H9 (cell line): ENCODE measurements at regions not wholly inside any gene's neighbourhood (a gene's known extent, or its start where the extent isn't known, plus 50 kb on each side); places are given as distances from the start of the nearest gene placed in this dataset.
A peak's percentile ranks its signal among the peaks of the same experiment; 100 is the strongest.

Source experiments
- DNase-seq: peaks from one replicate; pipeline ENCODE4 v3.0.0-alpha.2; 2017
- H2AFZ ChIP-seq: one replicate; pipeline ENCODE4 v1.6.1; 2013; ENCODE audit warnings: mild to moderate bottlenecking, low read length, control low read depth, moderate library complexity
- H2AK5ac ChIP-seq: 2 replicates; pipeline ENCODE4 v1.6.1; 2013; ENCODE audit warnings: low read length, control low read depth, mixed read lengths; ENCODE audit not compliant: insufficient read length
- H2BK120ac ChIP-seq: one replicate; pipeline ENCODE4 v1.6.1; 2013; ENCODE audit warnings: low read depth, mild to moderate bottlenecking, low read length, control low read depth, inconsistent platforms; ENCODE audit not compliant: poor library complexity, severe bottlenecking
- H2BK12ac ChIP-seq: 2 replicates; pipeline ENCODE4 v1.6.1; 2013; ENCODE audit warnings: low read length, control low read depth, mixed read lengths, low read depth; ENCODE audit not compliant: insufficient read length
- H2BK15ac ChIP-seq: 2 replicates; pipeline ENCODE4 v1.6.1; 2013; ENCODE audit warnings: low read depth, low read length, control low read depth
- H2BK20ac ChIP-seq: one replicate; pipeline ENCODE4 v1.6.1; 2013; ENCODE audit warnings: low read depth, mild to moderate bottlenecking, low read length, control low read depth, inconsistent platforms; ENCODE audit not compliant: poor library complexity, severe bottlenecking
- H2BK5ac ChIP-seq: 2 replicates; pipeline ENCODE4 v1.6.1; 2013; ENCODE audit warnings: low read length, control low read depth, mixed read lengths; ENCODE audit not compliant: insufficient read length
- H3K14ac ChIP-seq: 2 replicates; pipeline ENCODE4 v1.6.1; 2013; ENCODE audit warnings: low read length, control low read depth; ENCODE audit not compliant: insufficient read depth
- H3K18ac ChIP-seq: 2 replicates; pipeline ENCODE4 v1.6.1; 2013; ENCODE audit warnings: low read depth, mild to moderate bottlenecking, mixed read lengths, low read length, control low read depth; ENCODE audit not compliant: insufficient read length
- H3K23ac ChIP-seq: 2 replicates; pipeline ENCODE4 v1.6.1; 2013; ENCODE audit warnings: low read length, control low read depth, mixed read lengths, low read depth; ENCODE audit not compliant: insufficient read length
- H3K23me2 ChIP-seq: 2 replicates; pipeline ENCODE4 v1.6.1; 2013; ENCODE audit warnings: low read depth, mild to moderate bottlenecking, mixed read lengths, low read length, control low read depth; ENCODE audit not compliant: insufficient read length, poor library complexity, severe bottlenecking
- H3K27ac ChIP-seq: 2 replicates; pipeline ENCODE4 v1.5.1; 2013; ENCODE audit warnings: low read length, control low read depth, mixed read lengths, low read depth; ENCODE audit not compliant: insufficient read length
- H3K27me3 ChIP-seq: 2 replicates; pipeline ENCODE4 v1.6.1; 2013; ENCODE audit warnings: low read length, control low read depth, inconsistent platforms; ENCODE audit not compliant: insufficient read depth
- H3K4ac ChIP-seq: 2 replicates; pipeline ENCODE4 v1.6.1; 2013; ENCODE audit warnings: low read depth, mild to moderate bottlenecking, control low read depth, inconsistent platforms, low read length, moderate library complexity
- H3K4me1 ChIP-seq: 2 replicates; pipeline ENCODE4 v1.6.1; 2013; ENCODE audit warnings: low read length, control low read depth, inconsistent platforms; ENCODE audit not compliant: insufficient read depth
- H3K4me2 ChIP-seq: 2 replicates; pipeline ENCODE4 v1.6.1; 2013; ENCODE audit warnings: low read length, control low read depth, mixed read lengths; ENCODE audit not compliant: insufficient read length, insufficient read depth
- H3K56ac ChIP-seq: 2 replicates; pipeline ENCODE4 v1.6.1; 2013; ENCODE audit warnings: low read depth, mild to moderate bottlenecking, mixed read lengths, low read length, control low read depth; ENCODE audit not compliant: insufficient read length
- H3K79me1 ChIP-seq: 2 replicates; pipeline ENCODE4 v1.6.1; 2013; ENCODE audit warnings: low read depth, mild to moderate bottlenecking, moderate library complexity, low read length, control low read depth, inconsistent platforms; ENCODE audit not compliant: insufficient read depth, poor library complexity, severe bottlenecking
- H3K79me2 ChIP-seq: 2 replicates; pipeline ENCODE4 v1.6.1; 2013; ENCODE audit warnings: low read length, control low read depth, inconsistent platforms; ENCODE audit not compliant: insufficient read depth
- H3K9ac ChIP-seq: 2 replicates; pipeline ENCODE4 v1.6.1; 2013; ENCODE audit warnings: low read length, control low read depth, mixed read lengths; ENCODE audit not compliant: insufficient read length; ENCODE audit errors: extremely low read depth
- H3K9me3 ChIP-seq: one replicate; pipeline ENCODE4 v1.6.1; 2013; ENCODE audit warnings: low read depth, low read length, inconsistent platforms; ENCODE audit not compliant: control insufficient read depth
- H3T11ph ChIP-seq: one replicate; pipeline ENCODE4 v1.6.1; 2013; ENCODE audit warnings: mild to moderate bottlenecking, low read length, control low read depth, inconsistent platforms
- H4K20me1 ChIP-seq: one replicate; pipeline ENCODE4 v1.6.1; 2013; ENCODE audit not compliant: control insufficient read depth, insufficient read length, insufficient read depth
- H4K5ac ChIP-seq: 2 replicates; pipeline ENCODE4 v1.6.1; 2013; ENCODE audit warnings: low read depth, mild to moderate bottlenecking, mixed read lengths, low read length, control low read depth; ENCODE audit not compliant: insufficient read length
- H4K8ac ChIP-seq: replicated peaks from 2 replicates; pipeline ENCODE4 v1.6.1; 2013; ENCODE audit warnings: low read length, control low read depth, mixed read lengths, low read depth; ENCODE audit not compliant: insufficient read length
- H4K91ac ChIP-seq: 2 replicates; pipeline ENCODE4 v1.6.1; 2013; ENCODE audit warnings: low read depth, mild to moderate bottlenecking, moderate library complexity, mixed read lengths, low read length, control low read depth; ENCODE audit not compliant: insufficient read length
- H3K27ac Mint-ChIP-seq, 3 experiments: 2 replicates in 2 of 3; 3 replicates in 1 of 3; pipeline ENCODE4 v1.8.0; 2020 to 2021; ENCODE audit warnings: mixed read lengths in 3 of 3, mild to moderate bottlenecking in 1 of 3, moderate library complexity in 1 of 3
- H3K27me3 Mint-ChIP-seq: 2 replicates; pipeline ENCODE4 v1.8.0; 2021; ENCODE audit warnings: low read depth, mild to moderate bottlenecking, moderate library complexity, mixed read lengths
- H3K36me3 Mint-ChIP-seq, 3 experiments: 2 replicates in 2 of 3; 3 replicates in 1 of 3; pipeline ENCODE4 v1.8.0; 2020 to 2021; ENCODE audit warnings: low read depth in 3 of 3, mixed read lengths in 3 of 3; ENCODE audit not compliant: insufficient read depth in 1 of 3
- H3K4me1 Mint-ChIP-seq, 2 experiments: 2 replicates each; pipeline ENCODE4 v1.8.0; 2020; ENCODE audit warnings: mixed read lengths in 2 of 2
- H3K4me3 Mint-ChIP-seq, 2 experiments: 2 replicates in 1 of 2; 3 replicates in 1 of 2; pipeline ENCODE4 v1.8.0; 2020 to 2021; ENCODE audit warnings: mild to moderate bottlenecking in 2 of 2, mixed read lengths in 2 of 2, moderate library complexity in 1 of 2
- H3K9me3 Mint-ChIP-seq, 2 experiments: 2 replicates in 1 of 2; 3 replicates in 1 of 2; pipeline ENCODE4 v1.8.0; 2020; ENCODE audit warnings: mild to moderate bottlenecking in 2 of 2, mixed read lengths in 2 of 2, moderate library complexity in 1 of 2
- TF ChIP-seq, protein P1 (sequence below): fragments of 200-600 bp; sonication (generic); conservative IDR thresholded peaks from 3 replicates; pipeline ENCODE4 v1.8.0; 2021; ENCODE audit warnings: antibody characterized with exemption, mild to moderate bottlenecking

DNA sequence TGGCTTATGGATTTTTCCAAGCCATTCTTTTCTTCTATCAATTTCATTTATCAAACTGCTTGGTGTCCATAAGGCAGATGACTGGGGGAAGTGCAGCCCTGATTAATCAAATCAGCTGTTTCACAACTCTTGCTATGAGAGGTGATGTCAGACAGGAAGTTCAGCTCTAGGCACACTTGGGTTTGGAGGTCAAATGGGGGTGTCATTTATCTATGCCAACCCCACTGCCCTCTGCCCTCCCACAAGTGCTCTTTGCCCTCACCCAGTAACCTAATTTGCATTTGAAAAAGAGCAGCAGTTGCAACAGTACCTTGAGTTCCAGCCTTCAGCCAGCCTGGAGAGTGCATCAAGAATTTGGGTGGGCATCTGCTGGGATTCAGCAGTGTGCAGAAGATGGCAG lies 431.3 kb upstream of the SPRED2 start:
- Histone ChIP-seq H2BK5ac (no peak overlapping the region), H3K4me2 (no peak overlapping the region), H3K79me1 (no peaks in the 10 kb centered on the region), H4K8ac (no peak overlapping the region), H3K4ac (no peak overlapping the region), H3K14ac (no peak overlapping the region), H3K27ac (no peak overlapping the region), H2BK12ac (no peak overlapping the region), H2BK15ac (no peak overlapping the region), H3K56ac (no peak overlapping the region), H3K23me2 (no peaks in the 10 kb centered on the region), H3K4me1 (peaks cover 2% of the 10 kb centered on the region; the same call in 1 of the 2 replicates), H4K91ac (no peak overlapping the region), H2BK120ac (no peak overlapping the region), H3K9me3 (no peaks in the 10 kb centered on the region), H4K5ac (no peak overlapping the region), H3K23ac (no peak overlapping the region), H2AFZ (no peak overlapping the region), H3K9ac (no peak overlapping the region), H3K79me2 (no peaks in the 10 kb centered on the region), H2BK20ac (no peak overlapping the region), H3K27me3 (no peaks in the 10 kb centered on the region), H3K18ac (no peak overlapping the region), H4K20me1 (no peaks in the 10 kb centered on the region), H3T11ph (no peak overlapping the region), H2AK5ac (no peak overlapping the region)
- no peak for DNase-seq
- H3K36me3 Mint-ChIP-seq: no peaks in the 10 kb centered on the region
- peak overlapping the region in 1 of 3 experiments; percentile 36; a peak in 1 of 7 replicates for H3K27ac Mint-ChIP-seq
- no peak overlapping the region for H3K4me3 Mint-ChIP-seq
- TF ChIP-seq, protein P1, sequence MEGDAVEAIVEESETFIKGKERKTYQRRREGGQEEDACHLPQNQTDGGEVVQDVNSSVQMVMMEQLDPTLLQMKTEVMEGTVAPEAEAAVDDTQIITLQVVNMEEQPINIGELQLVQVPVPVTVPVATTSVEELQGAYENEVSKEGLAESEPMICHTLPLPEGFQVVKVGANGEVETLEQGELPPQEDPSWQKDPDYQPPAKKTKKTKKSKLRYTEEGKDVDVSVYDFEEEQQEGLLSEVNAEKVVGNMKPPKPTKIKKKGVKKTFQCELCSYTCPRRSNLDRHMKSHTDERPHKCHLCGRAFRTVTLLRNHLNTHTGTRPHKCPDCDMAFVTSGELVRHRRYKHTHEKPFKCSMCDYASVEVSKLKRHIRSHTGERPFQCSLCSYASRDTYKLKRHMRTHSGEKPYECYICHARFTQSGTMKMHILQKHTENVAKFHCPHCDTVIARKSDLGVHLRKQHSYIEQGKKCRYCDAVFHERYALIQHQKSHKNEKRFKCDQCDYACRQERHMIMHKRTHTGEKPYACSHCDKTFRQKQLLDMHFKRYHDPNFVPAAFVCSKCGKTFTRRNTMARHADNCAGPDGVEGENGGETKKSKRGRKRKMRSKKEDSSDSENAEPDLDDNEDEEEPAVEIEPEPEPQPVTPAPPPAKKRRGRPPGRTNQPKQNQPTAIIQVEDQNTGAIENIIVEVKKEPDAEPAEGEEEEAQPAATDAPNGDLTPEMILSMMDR: no peak
- H3K9me3 Mint-ChIP-seq: no peaks in the 10 kb centered on the region
- H3K27me3 Mint-ChIP-seq: peaks cover 3% of the 10 kb centered on the region; the same call in 1 of the 2 replicates
- peaks cover 6 to 7% of the 10 kb centered on the region in 2 experiments for H3K4me1 Mint-ChIP-seq
